ENCODE measurements at regions not wholly inside any gene's neighbourhood (a gene's known extent, or its start where the extent isn't known, plus 50 kb on each side); places are given as distances from the start of the nearest gene placed in this dataset.

DNA sequence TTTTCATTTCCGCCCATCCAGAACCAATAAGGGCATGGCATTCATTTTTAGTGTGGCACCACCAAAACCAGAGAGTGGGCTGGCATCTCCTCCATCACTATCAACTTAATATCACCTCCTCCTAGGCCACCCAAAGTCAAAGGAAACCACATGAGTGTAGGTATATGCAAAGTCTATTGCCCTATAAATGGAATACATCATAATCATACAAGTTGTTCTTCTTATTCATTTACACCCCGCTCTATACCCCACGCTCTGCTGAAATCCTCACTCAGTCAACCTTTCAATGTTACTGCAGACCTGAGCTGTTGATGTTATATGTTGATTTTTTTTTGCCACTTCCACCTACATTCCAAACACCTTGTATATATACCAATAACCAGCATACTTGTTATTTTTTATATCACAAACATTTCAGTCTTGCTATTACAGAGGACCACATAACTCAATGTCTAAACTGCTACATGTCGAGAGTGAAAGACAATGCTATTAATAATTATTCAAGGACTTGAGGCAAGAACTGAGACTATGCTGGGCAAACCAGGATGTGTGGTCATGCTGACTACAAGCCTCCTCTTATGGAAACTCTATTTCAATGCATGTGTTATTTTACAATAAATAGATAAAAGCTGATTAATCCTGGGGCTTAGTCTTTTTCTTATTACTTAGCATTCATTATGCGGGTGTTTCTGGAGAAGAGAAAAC is 466.5 kb upstream of the ID2 start:
- H3K4me3 ChIP-seq (ENCODE audit: low read depth in 1 of 2, low read length in 2 of 2), result no peak overlapping the region
- no peaks in the 10 kb centered on the region for H3K9me3 ChIP-seq (ENCODE audit: control insufficient read depth in 1 of 2, low read length in 2 of 2)
- H3K4me1 ChIP-seq (ENCODE audit: control insufficient read depth in 1 of 2, insufficient read depth in 2 of 2, low read length in 2 of 2), result peaks cover 0 to under 1% of the 10 kb centered on the region in 2 donors
- no peak overlapping the region for H3K27ac ChIP-seq (ENCODE audit: low read length)
- H3K27me3 ChIP-seq (ENCODE audit: low read depth, low read length), result no peaks in the 10 kb centered on the region
- H3K36me3 ChIP-seq (ENCODE audit: control insufficient read depth in 1 of 2, insufficient read depth in 2 of 2, low read length in 2 of 2), result no peaks in the 10 kb centered on the region

GRCh38 chr2:8215982-8216381 is 465.9 kb upstream of the ID2 start:
- Histone ChIP-seq H3K4me1 (ENCODE audit: control insufficient read depth in 1 of 2, insufficient read depth in 2 of 2, low read length in 2 of 2) (peaks cover 0 to 6% of the 10 kb centered on the region in 2 donors), H3K4me3 (ENCODE audit: low read depth in 1 of 2, low read length in 2 of 2) (no peak overlapping the region), H3K27ac (ENCODE audit: low read length) (no peak overlapping the region), H3K9me3 (ENCODE audit: control insufficient read depth in 1 of 2, low read length in 2 of 2) (no peaks in the 10 kb centered on the region), H3K36me3 (ENCODE audit: control insufficient read depth in 1 of 2, insufficient read depth in 2 of 2, low read length in 2 of 2) (no peaks in the 10 kb centered on the region), H3K27me3 (ENCODE audit: low read depth, low read length) (no peaks in the 10 kb centered on the region)

GRCh38 chr2:8216397-8216796 is 465.5 kb upstream of the ID2 start:
- H3K36me3 ChIP-seq (ENCODE audit: control insufficient read depth in 1 of 2, insufficient read depth in 2 of 2, low read length in 2 of 2), result no peaks in the 10 kb centered on the region
- H3K4me1 ChIP-seq (ENCODE audit: control insufficient read depth in 1 of 2, insufficient read depth in 2 of 2, low read length in 2 of 2), result peaks cover 0 to 6% of the 10 kb centered on the region in 2 donors
- H3K4me3 ChIP-seq (ENCODE audit: low read depth in 1 of 2, low read length in 2 of 2), result no peak overlapping the region
- H3K27me3 ChIP-seq (ENCODE audit: low read depth, low read length), result no peaks in the 10 kb centered on the region
- no peaks in the 10 kb centered on the region for H3K9me3 ChIP-seq (ENCODE audit: control insufficient read depth in 1 of 2, low read length in 2 of 2)
- H3K27ac ChIP-seq (ENCODE audit: low read length), result no peak overlapping the region

DNA sequence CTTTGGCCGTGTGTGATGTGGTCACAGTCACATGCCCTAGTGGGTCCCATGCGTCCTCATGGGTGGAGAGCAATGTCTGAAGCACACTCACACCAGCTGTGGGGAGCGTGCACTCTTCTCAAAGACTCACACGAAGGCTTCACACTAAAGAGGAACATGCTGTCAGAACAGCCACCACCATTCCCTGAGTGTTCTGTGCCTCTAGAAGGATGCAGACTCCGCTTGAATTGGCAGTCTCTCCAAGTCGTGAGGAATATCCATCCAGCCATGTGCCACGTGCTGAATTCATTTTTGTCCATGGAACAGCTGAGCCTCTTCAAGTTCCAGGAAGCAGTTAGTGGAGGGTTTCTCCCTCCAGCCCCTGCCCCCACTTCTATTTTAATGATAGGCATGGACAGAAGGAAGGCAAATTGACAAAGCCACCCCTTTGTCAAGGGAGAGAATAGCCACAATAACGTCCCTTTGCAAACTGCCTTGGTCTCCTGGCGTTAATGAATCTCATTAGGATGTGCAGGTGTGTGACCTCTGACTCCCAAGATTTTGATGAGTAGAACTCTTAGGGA is 464.3 kb upstream of the ID2 start:
- Histone ChIP-seq H3K36me3 (ENCODE audit: control insufficient read depth in 1 of 2, insufficient read depth in 2 of 2, low read length in 2 of 2) (no peaks in the 10 kb centered on the region), H3K4me3 (ENCODE audit: low read depth in 1 of 2, low read length in 2 of 2) (no peak overlapping the region), H3K27ac (ENCODE audit: low read length) (no peak overlapping the region), H3K4me1 (ENCODE audit: control insufficient read depth in 1 of 2, insufficient read depth in 2 of 2, low read length in 2 of 2) (peaks cover 0 to 6% of the 10 kb centered on the region in 2 donors), H3K27me3 (ENCODE audit: low read depth, low read length) (no peaks in the 10 kb centered on the region), H3K9me3 (ENCODE audit: control insufficient read depth in 1 of 2, low read length in 2 of 2) (no peaks in the 10 kb centered on the region)

DNA sequence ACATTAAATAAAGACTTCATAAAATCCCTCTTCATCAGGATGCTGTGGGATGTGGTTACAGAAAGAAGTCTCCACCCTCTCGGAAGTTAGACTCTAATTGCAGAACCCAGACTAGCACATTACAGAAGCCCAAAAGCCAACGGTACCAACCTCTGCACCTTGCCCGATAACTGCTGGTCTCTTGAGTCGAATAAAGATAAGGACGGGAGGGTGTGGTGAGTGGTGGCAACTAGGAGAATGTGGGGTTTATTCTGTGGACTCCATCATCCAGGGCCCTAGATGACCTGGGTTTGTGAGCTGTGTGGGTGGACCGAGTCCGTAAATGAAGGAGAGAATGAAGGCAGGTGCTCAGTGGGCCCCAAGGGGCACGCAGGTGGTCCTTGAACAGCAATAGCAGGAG is 462.8 kb upstream of the ID2 start:
- no peak overlapping the region for H3K27ac ChIP-seq (ENCODE audit: low read length)
- no peaks in the 10 kb centered on the region for H3K36me3 ChIP-seq (ENCODE audit: control insufficient read depth in 1 of 2, insufficient read depth in 2 of 2, low read length in 2 of 2)

GRCh38 chr2:8219631-8220355 is 462.1 kb upstream of the ID2 start:
- no peak overlapping the region for H3K4me3 ChIP-seq (ENCODE audit: low read depth in 1 of 2, low read length in 2 of 2)
- H3K36me3 ChIP-seq (ENCODE audit: control insufficient read depth in 1 of 2, insufficient read depth in 2 of 2, low read length in 2 of 2), result no peaks in the 10 kb centered on the region
- H3K4me1 ChIP-seq (ENCODE audit: control insufficient read depth in 1 of 2, insufficient read depth in 2 of 2, low read length in 2 of 2), result peaks cover 0 to 6% of the 10 kb centered on the region in 2 donors
- no peaks in the 10 kb centered on the region for H3K27me3 ChIP-seq (ENCODE audit: low read depth, low read length)
- H3K27ac ChIP-seq (ENCODE audit: low read length), result no peak overlapping the region
- no peaks in the 10 kb centered on the region for H3K9me3 ChIP-seq (ENCODE audit: control insufficient read depth in 1 of 2, low read length in 2 of 2)

More for the DNA sequence above, 462.8 kb upstream of the ID2 start:
- peaks cover 0 to 6% of the 10 kb centered on the region in 2 donors for H3K4me1 ChIP-seq (ENCODE audit: control insufficient read depth in 1 of 2, insufficient read depth in 2 of 2, low read length in 2 of 2)
- H3K4me3 ChIP-seq (ENCODE audit: low read depth in 1 of 2, low read length in 2 of 2), result no peak overlapping the region
- H3K27me3 ChIP-seq (ENCODE audit: low read depth, low read length), result no peaks in the 10 kb centered on the region
- H3K9me3 ChIP-seq (ENCODE audit: control insufficient read depth in 1 of 2, low read length in 2 of 2), result no peaks in the 10 kb centered on the region

DNA sequence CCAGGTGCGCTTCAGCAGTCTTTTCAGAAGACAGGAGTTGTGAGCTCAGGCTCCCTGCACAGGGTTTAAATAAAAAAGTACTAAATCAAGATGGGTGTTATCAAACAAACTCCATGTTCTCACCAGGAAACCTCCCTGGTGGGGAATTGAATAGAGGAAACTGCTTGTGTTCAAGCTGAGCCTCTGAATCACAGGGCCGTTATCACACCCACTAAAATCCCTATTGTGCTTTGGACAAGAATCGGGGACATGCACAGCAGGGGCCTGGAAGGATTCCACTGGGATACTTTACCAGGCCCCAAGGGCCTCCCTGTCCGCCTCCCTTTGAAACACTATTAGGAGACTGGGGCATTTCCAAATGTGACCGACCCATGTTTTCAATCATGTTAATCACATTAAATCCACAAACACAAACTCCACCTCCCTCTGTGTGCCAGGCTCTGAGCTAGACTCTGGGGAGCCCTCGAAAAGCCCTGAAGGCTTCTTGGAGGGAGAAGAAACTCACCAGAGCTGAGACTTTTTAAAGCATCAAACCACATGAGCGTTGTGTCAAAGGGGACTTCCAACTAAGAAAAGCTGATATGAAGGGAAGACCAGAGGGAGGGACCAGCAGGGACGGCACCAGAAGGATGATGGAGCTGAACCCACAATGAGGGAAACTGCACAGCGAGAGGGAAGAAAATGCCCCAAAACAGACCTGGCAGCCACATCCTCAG is 458.7 kb upstream of the ID2 start:
- Histone ChIP-seq H3K4me3 (ENCODE audit: low read depth in 1 of 2, low read length in 2 of 2) (no peak overlapping the region), H3K9me3 (ENCODE audit: control insufficient read depth in 1 of 2, low read length in 2 of 2) (no peaks in the 10 kb centered on the region), H3K4me1 (ENCODE audit: control insufficient read depth in 1 of 2, insufficient read depth in 2 of 2, low read length in 2 of 2) (peaks cover 0 to 6% of the 10 kb centered on the region in 2 donors), H3K36me3 (ENCODE audit: control insufficient read depth in 1 of 2, insufficient read depth in 2 of 2, low read length in 2 of 2) (no peaks in the 10 kb centered on the region), H3K27me3 (ENCODE audit: low read depth, low read length) (no peaks in the 10 kb centered on the region), H3K27ac (ENCODE audit: low read length) (no peak overlapping the region)

GRCh38 chr2:8223695-8224346 is 458.0 kb upstream of the ID2 start:
- H3K27ac ChIP-seq (ENCODE audit: low read length), result no peak overlapping the region
- no peak overlapping the region for H3K4me3 ChIP-seq (ENCODE audit: low read depth in 1 of 2, low read length in 2 of 2)
- H3K36me3 ChIP-seq (ENCODE audit: control insufficient read depth in 1 of 2, insufficient read depth in 2 of 2, low read length in 2 of 2), result no peaks in the 10 kb centered on the region
- no peaks in the 10 kb centered on the region for H3K9me3 ChIP-seq (ENCODE audit: control insufficient read depth in 1 of 2, low read length in 2 of 2)
- H3K27me3 ChIP-seq (ENCODE audit: low read depth, low read length), result no peaks in the 10 kb centered on the region
- peaks cover 0 to 6% of the 10 kb centered on the region in 2 donors for H3K4me1 ChIP-seq (ENCODE audit: control insufficient read depth in 1 of 2, insufficient read depth in 2 of 2, low read length in 2 of 2)

DNA sequence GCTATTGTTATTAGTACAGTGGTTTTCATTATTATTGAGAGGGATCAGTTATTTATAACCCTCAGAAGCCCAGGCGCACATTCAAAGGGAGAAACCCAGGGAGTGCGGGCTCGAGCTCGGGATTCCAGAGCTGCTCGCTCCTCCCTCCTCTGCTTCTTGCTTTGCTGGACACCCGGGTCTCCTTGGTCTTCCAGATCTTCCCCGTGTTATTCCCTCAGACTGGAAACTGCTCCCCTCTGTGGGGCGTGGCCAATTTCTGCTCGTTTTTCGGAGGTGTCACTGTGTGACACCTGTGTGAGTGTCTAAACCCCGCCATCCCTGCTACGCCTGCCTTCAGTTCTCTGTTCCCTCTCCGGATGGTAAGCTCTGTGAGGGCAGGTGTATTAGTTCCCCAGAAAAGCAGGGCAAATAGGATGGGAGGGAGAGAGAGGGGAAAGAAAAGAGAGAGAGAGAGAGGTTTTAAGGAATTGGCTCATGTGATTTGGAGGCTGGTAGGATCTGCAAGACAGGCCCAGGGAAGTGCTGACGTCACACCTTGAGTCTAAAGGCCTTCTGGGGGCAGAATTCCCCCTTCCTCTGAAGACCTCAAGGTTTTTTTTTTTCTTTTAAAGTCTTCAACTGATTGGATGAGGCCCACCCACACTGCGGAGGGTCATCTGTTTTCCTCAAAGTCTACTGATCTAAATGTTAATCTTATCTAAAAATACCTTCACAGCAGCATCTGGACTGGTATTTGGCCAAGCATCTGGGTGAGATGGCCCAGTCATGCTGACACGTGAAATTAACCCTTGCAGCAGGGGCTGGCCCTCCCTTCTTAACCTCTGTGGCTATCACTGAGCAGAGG is 457.3 kb upstream of the ID2 start:
- H3K27ac ChIP-seq (ENCODE audit: low read length), result no peak overlapping the region
- no peak overlapping the region for H3K4me3 ChIP-seq (ENCODE audit: low read depth in 1 of 2, low read length in 2 of 2)
- no peaks in the 10 kb centered on the region for H3K36me3 ChIP-seq (ENCODE audit: control insufficient read depth in 1 of 2, insufficient read depth in 2 of 2, low read length in 2 of 2)
- peaks cover 0 to 6% of the 10 kb centered on the region in 2 donors for H3K4me1 ChIP-seq (ENCODE audit: control insufficient read depth in 1 of 2, insufficient read depth in 2 of 2, low read length in 2 of 2)
- H3K27me3 ChIP-seq (ENCODE audit: low read depth, low read length), result no peaks in the 10 kb centered on the region
- H3K9me3 ChIP-seq (ENCODE audit: control insufficient read depth in 1 of 2, low read length in 2 of 2), result no peaks in the 10 kb centered on the region

- H3K27me3 ChIP-seq (ENCODE audit: low read depth, low read length), result no peaks in the 10 kb centered on the region
- peaks cover 0 to 5% of the 10 kb centered on the region in 2 donors for H3K4me1 ChIP-seq (ENCODE audit: control insufficient read depth in 1 of 2, insufficient read depth in 2 of 2, low read length in 2 of 2)
- H3K36me3 ChIP-seq (ENCODE audit: control insufficient read depth in 1 of 2, insufficient read depth in 2 of 2, low read length in 2 of 2), result no peaks in the 10 kb centered on the region
- no peak overlapping the region for H3K4me3 ChIP-seq (ENCODE audit: low read depth in 1 of 2, low read length in 2 of 2)
- no peak overlapping the region for H3K27ac ChIP-seq (ENCODE audit: low read length)
- H3K9me3 ChIP-seq (ENCODE audit: control insufficient read depth in 1 of 2, low read length in 2 of 2), result no peaks in the 10 kb centered on the region
Measured at GRCh38 chr2:8225266-8225665, 456.6 kb upstream of the ID2 start.

Measured in muscle layer of duodenum (tissue), 2 donors.